ENCODE measurements at regions not wholly inside any gene's neighbourhood (a gene's known extent, or its start where the extent isn't known, plus 50 kb on each side); places are given as distances from the start of the nearest gene placed in this dataset.

DNA sequence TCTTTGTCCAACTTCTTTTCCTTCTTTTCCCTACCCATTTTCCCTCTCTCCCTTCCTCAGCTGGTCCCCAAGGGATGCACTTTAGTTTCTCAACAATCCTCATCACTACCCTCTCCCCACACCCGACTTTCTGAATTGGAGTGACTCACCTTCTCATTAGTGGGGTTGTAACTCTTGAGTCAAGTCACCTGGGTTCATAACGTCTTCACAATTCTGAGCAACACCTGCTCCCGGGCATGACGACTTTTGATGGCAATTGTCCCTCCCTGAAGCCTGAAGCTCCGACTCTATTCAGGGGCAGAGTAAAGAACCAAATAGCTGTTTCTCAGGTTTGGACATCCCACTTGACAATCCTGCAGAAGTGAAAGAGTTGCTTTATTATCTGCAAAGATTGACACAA, 82.7 kb upstream of the OTX2 start:
- BruUV-seq (replicated peaks): no TSS peak
- Histone ChIP-seq H3K36me3 (ENCODE audit: control insufficient read depth, insufficient read depth, low read length) (no peaks in the 10 kb centered on the region), H3K79me2 (ENCODE audit: control insufficient read depth, insufficient read depth, low read length) (no peaks in the 10 kb centered on the region), H4K20me1 (replicated peaks; ENCODE audit: control insufficient read depth, insufficient read depth, low read length) (no peaks in the 10 kb centered on the region), H3K4me1 (replicated peaks in 1 of 2; ENCODE audit: control insufficient read depth in 2 of 2, insufficient read depth in 2 of 2, low read length in 2 of 2) (no peaks in the 10 kb centered on the region), H3K27me3 (ENCODE audit: control insufficient read depth in 2 of 2, insufficient read depth in 2 of 2, low read length in 2 of 2) (no peaks in the 10 kb centered on the region; a peak in 2 of 5 replicates), H3K4me3 (no peak overlapping the region), H3K4me2 (ENCODE audit: insufficient read depth, low read length) (no peak overlapping the region), H2AFZ (ENCODE audit: low read depth, low read length) (no peak overlapping the region), H3K9ac (ENCODE audit: insufficient read depth in 1 of 2, low read depth in 2 of 2, low read length in 2 of 2) (no peak overlapping the region), H3K9me1 (ENCODE audit: control insufficient read depth, insufficient read depth, low read length) (no peaks in the 10 kb centered on the region), H3K9me3 (replicated peaks; ENCODE audit: control insufficient read depth, insufficient read depth, low read depth, low read length) (no peaks in the 10 kb centered on the region), H3K27ac (ENCODE audit: extremely low read depth, low read depth, low read length) (no peak overlapping the region)
- POLR2A ChIA-PET: no interaction called here
- CTCF ChIA-PET (ENCODE audit: low intra/inter-chr PET ratio): interaction anchor here (0.7 kb wide), 1 partner anchor 330 kb away, joined by 3 read pairs; no protein-coding TSS in a partner anchor
- no peak for DNase-seq (ENCODE audit: extremely low read depth in 1 of 4, low spot score in 3 of 4)
- in situ Hi-C loops (cut with MboI): no loop called here
- no peak for TF ChIP-seq RBM15 (IDR thresholded peaks at IDR 0.05; ENCODE audit: insufficient read depth, low read length)
- no peak for TF ChIP-seq SRSF9 (IDR thresholded peaks at IDR 0.05; ENCODE audit: borderline replicate concordance, low read depth, low read length)
- no peak for TF ChIP-seq ZBED1 (IDR thresholded peaks at IDR 0.05)
- TF ChIP-seq, protein P1, sequence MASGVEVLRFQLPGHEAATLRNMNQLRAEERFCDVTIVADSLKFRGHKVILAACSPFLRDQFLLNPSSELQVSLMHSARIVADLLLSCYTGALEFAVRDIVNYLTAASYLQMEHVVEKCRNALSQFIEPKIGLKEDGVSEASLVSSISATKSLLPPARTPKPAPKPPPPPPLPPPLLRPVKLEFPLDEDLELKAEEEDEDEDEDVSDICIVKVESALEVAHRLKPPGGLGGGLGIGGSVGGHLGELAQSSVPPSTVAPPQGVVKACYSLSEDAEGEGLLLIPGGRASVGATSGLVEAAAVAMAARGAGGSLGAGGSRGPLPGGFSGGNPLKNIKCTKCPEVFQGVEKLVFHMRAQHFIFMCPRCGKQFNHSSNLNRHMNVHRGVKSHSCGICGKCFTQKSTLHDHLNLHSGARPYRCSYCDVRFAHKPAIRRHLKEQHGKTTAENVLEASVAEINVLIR (CRISPR knock-in tag; IDR thresholded peaks at IDR 0.05): no peak
- TF ChIP-seq, protein P2, sequence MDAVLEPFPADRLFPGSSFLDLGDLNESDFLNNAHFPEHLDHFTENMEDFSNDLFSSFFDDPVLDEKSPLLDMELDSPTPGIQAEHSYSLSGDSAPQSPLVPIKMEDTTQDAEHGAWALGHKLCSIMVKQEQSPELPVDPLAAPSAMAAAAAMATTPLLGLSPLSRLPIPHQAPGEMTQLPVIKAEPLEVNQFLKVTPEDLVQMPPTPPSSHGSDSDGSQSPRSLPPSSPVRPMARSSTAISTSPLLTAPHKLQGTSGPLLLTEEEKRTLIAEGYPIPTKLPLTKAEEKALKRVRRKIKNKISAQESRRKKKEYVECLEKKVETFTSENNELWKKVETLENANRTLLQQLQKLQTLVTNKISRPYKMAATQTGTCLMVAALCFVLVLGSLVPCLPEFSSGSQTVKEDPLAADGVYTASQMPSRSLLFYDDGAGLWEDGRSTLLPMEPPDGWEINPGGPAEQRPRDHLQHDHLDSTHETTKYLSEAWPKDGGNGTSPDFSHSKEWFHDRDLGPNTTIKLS (IDR thresholded peaks at IDR 0.05; ENCODE audit: borderline replicate concordance, low read depth): no peak
- no peak for TF ChIP-seq ZFX (CRISPR knock-in tag; IDR thresholded peaks at IDR 0.05)
- TF ChIP-seq RFX1 (IDR thresholded peaks at IDR 0.05): no peak
- TF ChIP-seq TCF15 (CRISPR knock-in tag; IDR thresholded peaks at IDR 0.05): no peak
- TF ChIP-seq L3MBTL2 (IDR thresholded peaks at IDR 0.05): no peak
- no peak for TF ChIP-seq FOXA1 (IDR thresholded peaks at IDR 0.05; ENCODE audit: borderline replicate concordance)
- no peak for TF ChIP-seq ZNF586 (CRISPR knock-in tag; conservative IDR thresholded peaks at IDR 0.05)
- no peak for TF ChIP-seq GATAD2B (IDR thresholded peaks at IDR 0.05; ENCODE audit: borderline replicate concordance)
- no peak for TF ChIP-seq POLR2H (tag; IDR thresholded peaks at IDR 0.05; ENCODE audit: low read depth)
- no peak for TF ChIP-seq CHCHD3 (CRISPR knock-in tag; IDR thresholded peaks at IDR 0.05)
- TF ChIP-seq ZBTB7A (IDR thresholded peaks at IDR 0.05; ENCODE audit: borderline replicate concordance, control insufficient read depth, low read depth, low read length): no peak
- TF ChIP-seq TAF7 (tag; IDR thresholded peaks at IDR 0.05): no peak
- TF ChIP-seq PURB (CRISPR knock-in tag; IDR thresholded peaks at IDR 0.05; ENCODE audit: low read depth): no peak
- no peak for TF ChIP-seq FOS (IDR thresholded peaks at IDR 0.05; ENCODE audit: extremely low read depth, insufficient read length)
- no peak for FAIRE-seq
- no peak for ATAC-seq
- WGBS (ENCODE audit: insufficient coverage, low coverage, missing lambda C conversion rate): 0% methylated on average over 5 of the region's 5 CpGs
- intact Hi-C loops (cut with micrococcal nuclease): no loop called here

Data from K562 (cell line).